ENCODE measurements at regions not wholly inside any gene's neighbourhood (a gene's known extent, or its start where the extent isn't known, plus 50 kb on each side); places are given as distances from the start of the nearest gene placed in this dataset.

GRCh38 chr2:235244255-235245220 is 249.3 kb upstream of the AGAP1 start:
- no peak overlapping the region for H3K27ac ChIP-seq
- DNase-seq (ENCODE audit: low spot score), result no peak
- H3K4me3 ChIP-seq, result no peak overlapping the region
- TF ChIP-seq CTCF (IDR thresholded peaks at IDR 0.05), result no peak

- TF ChIP-seq CTCF (IDR thresholded peaks at IDR 0.05), result no peak
- DNase-seq (ENCODE audit: low spot score), result no peak
- H3K27ac ChIP-seq, result no peak overlapping the region
These were observed 246.8 kb upstream of the AGAP1 start for GRCh38 chr2:235247001-235247400.

DNA sequence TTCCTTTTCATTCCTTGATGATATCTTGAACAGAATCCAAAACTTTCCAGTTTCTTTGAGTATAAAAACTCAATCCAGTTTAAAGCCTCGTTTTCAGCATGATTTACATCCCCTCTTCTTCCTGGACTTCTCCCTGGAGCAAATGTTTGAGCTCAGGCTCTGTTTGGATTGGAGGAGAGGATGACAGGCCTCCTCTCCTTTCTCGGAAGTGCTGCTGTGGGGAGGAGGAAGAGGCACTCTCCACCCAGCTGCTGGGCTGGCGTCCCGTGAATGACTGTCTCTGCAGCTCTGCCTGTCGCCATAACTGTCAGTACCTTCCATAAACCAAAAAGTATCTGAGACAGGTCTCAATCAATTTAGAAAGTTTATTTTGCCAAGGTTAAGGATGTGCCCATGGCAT is 238.2 kb upstream of the AGAP1 start:
- Histone ChIP-seq H3K4me3 (no peak overlapping the region), H3K27ac (no peak overlapping the region)
- DNase-seq (ENCODE audit: low spot score), result no peak
- TF ChIP-seq CTCF (IDR thresholded peaks at IDR 0.05), result no peak

More at GRCh38 chr2:235247001-235247400, 246.8 kb upstream of the AGAP1 start:
- no peak overlapping the region for H3K4me3 ChIP-seq

GRCh38 chr2:235257590-235257989 is 236.3 kb upstream of the AGAP1 start:
- no peak for TF ChIP-seq CTCF (IDR thresholded peaks at IDR 0.05)
- Histone ChIP-seq H3K4me3 (no peak overlapping the region), H3K27ac (no peak overlapping the region)
- DNase-seq (ENCODE audit: low spot score), result no peak

DNA sequence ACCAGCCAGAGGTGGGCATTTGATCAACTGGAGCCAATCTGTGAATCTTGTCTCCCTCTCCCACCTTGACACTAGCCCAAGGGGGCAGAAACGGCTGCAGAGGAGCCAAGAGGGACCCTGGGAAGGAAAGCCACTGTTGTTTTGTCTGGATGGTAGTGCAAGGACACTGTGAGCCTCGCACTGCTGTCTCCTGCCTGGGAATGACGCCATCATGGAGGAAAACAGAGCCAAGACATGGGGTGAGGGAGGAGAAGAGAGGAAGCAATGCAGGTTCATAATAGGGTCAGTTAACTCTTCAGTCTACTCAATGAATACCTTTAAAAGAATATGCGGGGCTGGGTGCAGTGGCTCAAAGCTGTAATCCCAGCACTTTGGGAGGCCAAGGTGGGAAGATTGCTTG is 231.1 kb upstream of the AGAP1 start:
- DNase-seq (ENCODE audit: low spot score), result no peak
- H3K4me3 ChIP-seq, result no peak overlapping the region
- H3K27ac ChIP-seq, result peak overlapping the region in 1 of 2 donors; percentile 59
- no peak for TF ChIP-seq CTCF (IDR thresholded peaks at IDR 0.05)

DNA sequence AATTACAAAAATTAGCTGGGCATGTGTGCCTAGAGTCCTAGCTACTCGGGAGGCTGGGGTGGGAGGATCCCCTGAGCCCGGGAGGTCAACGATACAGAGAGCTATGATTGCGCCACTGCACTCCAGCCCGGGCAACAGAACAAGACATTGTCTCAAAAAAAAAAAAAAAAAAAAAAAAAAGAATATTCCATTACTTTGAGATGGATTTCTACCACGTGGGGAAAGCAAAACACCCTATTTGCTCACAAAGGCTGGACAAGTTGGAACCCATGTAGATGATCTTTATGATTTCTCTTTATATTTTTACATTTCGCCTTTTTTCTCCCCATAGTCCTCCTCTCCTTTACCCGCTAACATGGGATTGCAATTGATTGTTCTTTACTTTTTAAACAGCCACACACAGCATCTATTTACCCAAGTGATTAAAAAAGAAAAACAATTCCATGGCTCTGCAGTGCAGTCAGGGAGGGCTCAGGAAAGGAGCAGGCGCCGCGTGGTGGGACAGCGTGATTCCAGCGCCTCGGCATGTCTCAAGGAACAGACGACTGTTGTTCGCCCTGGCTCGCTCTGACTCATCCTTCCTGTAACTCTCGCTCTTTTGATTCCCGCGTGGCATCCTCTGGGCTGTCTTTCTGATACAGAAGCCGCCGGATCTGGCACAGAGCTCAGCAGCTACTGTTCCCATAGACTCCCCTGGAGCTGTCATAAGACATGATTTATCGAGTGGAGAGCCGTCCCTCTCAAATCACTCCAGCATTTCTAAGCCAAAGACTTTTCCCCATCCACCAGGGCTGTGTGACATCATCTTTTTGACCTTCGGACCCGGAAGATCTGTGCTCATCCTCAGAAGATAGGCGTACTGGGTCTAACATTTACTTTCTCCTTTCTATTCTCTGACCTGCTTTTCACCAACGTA is 230.4 kb upstream of the AGAP1 start:
- TF ChIP-seq CTCF (IDR thresholded peaks at IDR 0.05), result no peak
- Histone ChIP-seq H3K27ac (peak overlapping the region in 1 of 2 donors; percentile 59), H3K4me3 (peak overlapping the region; percentile 38)
- DNase-seq (ENCODE audit: low spot score), result no peak

Data from coronary artery (tissue), 2 donors.